ENCODE measurements at regions not wholly inside any gene's neighbourhood (a gene's known extent, or its start where the extent isn't known, plus 50 kb on each side); places are given as distances from the start of the nearest gene placed in this dataset.

DNA sequence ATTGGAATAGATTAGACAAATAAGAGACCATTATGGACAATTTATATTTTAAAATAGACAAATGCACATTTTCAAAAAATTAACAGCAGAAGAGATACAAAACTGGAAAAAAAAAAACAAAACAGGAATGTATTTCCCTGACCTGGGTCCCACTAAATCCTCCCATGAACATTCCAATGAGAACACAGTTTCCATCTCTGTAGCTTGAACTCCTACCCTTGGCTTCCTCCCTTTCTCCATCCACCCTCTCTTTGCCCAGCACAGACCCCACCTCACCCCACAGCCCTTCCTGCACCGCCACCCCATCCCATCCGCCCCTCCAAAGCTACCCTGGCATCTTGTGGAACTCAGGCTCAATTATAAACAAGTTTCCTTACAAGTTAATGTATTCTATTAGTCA, 71.2 kb upstream of the MPP7 start:
- TF ChIP-seq, protein P1, sequence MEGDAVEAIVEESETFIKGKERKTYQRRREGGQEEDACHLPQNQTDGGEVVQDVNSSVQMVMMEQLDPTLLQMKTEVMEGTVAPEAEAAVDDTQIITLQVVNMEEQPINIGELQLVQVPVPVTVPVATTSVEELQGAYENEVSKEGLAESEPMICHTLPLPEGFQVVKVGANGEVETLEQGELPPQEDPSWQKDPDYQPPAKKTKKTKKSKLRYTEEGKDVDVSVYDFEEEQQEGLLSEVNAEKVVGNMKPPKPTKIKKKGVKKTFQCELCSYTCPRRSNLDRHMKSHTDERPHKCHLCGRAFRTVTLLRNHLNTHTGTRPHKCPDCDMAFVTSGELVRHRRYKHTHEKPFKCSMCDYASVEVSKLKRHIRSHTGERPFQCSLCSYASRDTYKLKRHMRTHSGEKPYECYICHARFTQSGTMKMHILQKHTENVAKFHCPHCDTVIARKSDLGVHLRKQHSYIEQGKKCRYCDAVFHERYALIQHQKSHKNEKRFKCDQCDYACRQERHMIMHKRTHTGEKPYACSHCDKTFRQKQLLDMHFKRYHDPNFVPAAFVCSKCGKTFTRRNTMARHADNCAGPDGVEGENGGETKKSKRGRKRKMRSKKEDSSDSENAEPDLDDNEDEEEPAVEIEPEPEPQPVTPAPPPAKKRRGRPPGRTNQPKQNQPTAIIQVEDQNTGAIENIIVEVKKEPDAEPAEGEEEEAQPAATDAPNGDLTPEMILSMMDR (IDR thresholded peaks at IDR 0.05; ENCODE audit: poor library complexity, severe bottlenecking): no peak
- Histone ChIP-seq H3K9me3 (ENCODE audit: severe bottlenecking) (no peaks in the 10 kb centered on the region), H3K27me3 (ENCODE audit: insufficient read depth, poor library complexity, severe bottlenecking) (no peaks in the 10 kb centered on the region), H3K4me1 (ENCODE audit: insufficient read depth, poor library complexity, severe bottlenecking) (peaks cover 7% of the 10 kb centered on the region), H3K4me3 (ENCODE audit: severe bottlenecking) (no peak overlapping the region), H3K36me3 (ENCODE audit: low read depth) (no peaks in the 10 kb centered on the region), H3K27ac (ENCODE audit: poor library complexity, severe bottlenecking) (no peak overlapping the region)
- DNase-seq (ENCODE audit: low spot score): no peak
- ATAC-seq (ENCODE audit: low read depth): no peak

DNA sequence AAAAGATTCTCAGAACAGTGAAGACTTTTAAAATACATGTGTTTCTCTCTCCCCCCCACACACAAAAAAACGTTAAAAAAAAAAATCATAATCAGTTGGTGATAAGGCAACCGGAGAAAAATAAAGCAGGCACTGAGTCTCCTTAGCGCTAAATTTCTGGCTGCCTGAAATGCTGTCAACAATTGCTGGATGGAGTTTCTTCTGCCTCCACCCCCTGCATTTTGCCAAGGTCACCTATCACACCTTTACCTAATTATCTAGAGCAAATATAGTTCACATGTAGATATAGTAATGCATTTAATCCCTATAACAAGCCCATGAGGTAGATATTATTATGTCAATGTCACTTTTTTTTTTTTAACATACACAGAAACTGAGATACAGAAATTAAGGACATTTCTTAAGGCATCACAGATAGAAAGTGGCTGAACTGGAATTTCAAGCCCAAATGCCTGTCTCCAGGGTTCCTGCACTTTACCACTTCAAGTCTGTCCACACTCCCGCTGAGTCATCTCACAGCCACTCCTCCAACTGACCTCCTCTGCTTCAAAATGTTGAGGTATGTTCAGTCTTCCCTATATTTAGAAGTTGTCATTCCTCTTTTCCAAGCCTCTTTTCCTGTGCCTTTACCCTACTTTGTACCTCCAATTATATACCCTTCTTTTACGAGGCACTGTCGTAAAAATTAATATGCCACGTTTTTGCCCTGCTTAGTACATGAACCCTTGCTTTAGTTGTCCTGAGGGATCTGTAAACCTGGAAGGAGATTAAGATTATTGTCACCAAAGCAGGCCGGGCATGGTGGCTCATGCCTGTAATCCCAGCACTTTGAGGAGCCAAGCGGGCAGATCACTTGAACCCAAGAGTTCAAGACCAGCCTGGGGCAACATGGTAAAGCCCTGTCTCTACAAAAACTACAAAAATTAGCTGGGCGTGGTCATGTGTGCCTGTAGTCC, 72.8 kb upstream of the MPP7 start:
- no peaks in the 10 kb centered on the region for H3K9me3 ChIP-seq (ENCODE audit: severe bottlenecking)
- no peak overlapping the region for H3K4me3 ChIP-seq (ENCODE audit: severe bottlenecking)
- H3K27me3 ChIP-seq (ENCODE audit: insufficient read depth, poor library complexity, severe bottlenecking): no peaks in the 10 kb centered on the region
- H3K27ac ChIP-seq (ENCODE audit: poor library complexity, severe bottlenecking): peak overlapping the region; percentile 40
- no peaks in the 10 kb centered on the region for H3K36me3 ChIP-seq (ENCODE audit: low read depth)
- H3K4me1 ChIP-seq (ENCODE audit: insufficient read depth, poor library complexity, severe bottlenecking): peaks cover 7% of the 10 kb centered on the region
- ATAC-seq (ENCODE audit: low read depth) (peak; percentile 87), DNase-seq (ENCODE audit: low spot score) (no peak)
- TF ChIP-seq, protein P1 (IDR thresholded peaks at IDR 0.05; ENCODE audit: poor library complexity, severe bottlenecking): no peak

DNA sequence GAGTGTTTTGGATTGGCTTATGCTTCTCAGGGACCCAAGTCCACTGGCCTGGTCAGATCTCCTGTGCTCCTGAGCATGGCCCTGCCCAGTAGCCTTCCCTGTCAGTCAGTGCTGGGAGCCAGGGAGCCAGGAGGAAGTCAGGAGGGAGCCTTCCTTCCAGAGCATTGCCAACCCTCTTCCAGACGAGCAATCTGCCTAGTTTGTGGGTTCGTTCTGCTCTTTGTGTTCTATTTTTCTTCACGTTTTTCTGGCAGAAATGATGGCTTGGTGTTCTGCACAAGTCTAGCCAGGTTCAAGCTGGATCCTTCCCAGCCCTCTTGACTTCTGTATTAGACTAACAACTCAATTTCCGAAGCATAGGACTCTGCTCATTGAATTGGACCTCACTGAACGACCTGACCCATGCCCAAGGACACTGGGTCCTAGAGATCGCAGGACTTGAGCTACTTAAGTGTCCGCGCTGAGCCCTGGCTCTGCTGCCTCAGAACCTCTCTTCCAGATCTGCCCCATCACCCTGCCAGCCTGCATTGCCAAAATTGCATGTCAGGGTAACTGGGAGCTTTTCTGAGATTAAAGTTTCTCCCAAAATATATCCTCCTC, 76.2 kb upstream of the MPP7 start:
- Histone ChIP-seq H3K27me3 (ENCODE audit: insufficient read depth, poor library complexity, severe bottlenecking) (no peaks in the 10 kb centered on the region), H3K27ac (ENCODE audit: poor library complexity, severe bottlenecking) (no peak overlapping the region), H3K4me3 (ENCODE audit: severe bottlenecking) (no peak overlapping the region), H3K4me1 (ENCODE audit: insufficient read depth, poor library complexity, severe bottlenecking) (peaks cover 7% of the 10 kb centered on the region), H3K36me3 (ENCODE audit: low read depth) (no peaks in the 10 kb centered on the region), H3K9me3 (ENCODE audit: severe bottlenecking) (no peaks in the 10 kb centered on the region)
- TF ChIP-seq, protein P1 (IDR thresholded peaks at IDR 0.05; ENCODE audit: poor library complexity, severe bottlenecking): no peak
- ATAC-seq (ENCODE audit: low read depth): no peak
- DNase-seq (ENCODE audit: low spot score): no peak

DNA sequence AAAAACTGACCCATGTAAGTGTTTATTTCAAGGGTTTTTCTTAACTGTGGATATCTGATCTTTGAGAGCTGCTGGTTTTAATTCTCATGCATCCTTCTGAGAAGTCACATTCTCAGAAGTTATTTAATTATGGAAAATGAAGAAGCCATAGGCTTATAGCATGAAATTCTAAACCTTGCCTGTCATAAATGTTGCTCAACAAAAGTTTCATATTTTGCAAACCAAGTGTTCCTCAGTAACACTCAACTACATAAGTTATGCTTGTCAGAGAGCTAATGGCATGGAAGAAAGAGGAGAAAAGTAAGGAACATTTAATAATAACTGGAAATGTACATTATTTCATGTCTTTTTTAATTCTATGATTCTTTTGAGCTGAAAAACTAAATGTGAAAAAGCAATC, 78.6 kb upstream of the MPP7 start:
- no peak overlapping the region for H3K4me3 ChIP-seq (ENCODE audit: severe bottlenecking)
- no peaks in the 10 kb centered on the region for H3K36me3 ChIP-seq (ENCODE audit: low read depth)
- H3K27ac ChIP-seq (ENCODE audit: poor library complexity, severe bottlenecking): no peak overlapping the region
- no peaks in the 10 kb centered on the region for H3K9me3 ChIP-seq (ENCODE audit: severe bottlenecking)
- DNase-seq (ENCODE audit: low spot score) (no peak), ATAC-seq (ENCODE audit: low read depth) (no peak)
- H3K27me3 ChIP-seq (ENCODE audit: insufficient read depth, poor library complexity, severe bottlenecking): no peaks in the 10 kb centered on the region
- H3K4me1 ChIP-seq (ENCODE audit: insufficient read depth, poor library complexity, severe bottlenecking): no peaks in the 10 kb centered on the region
- TF ChIP-seq, protein P1 (IDR thresholded peaks at IDR 0.05; ENCODE audit: poor library complexity, severe bottlenecking): no peak
